Retinal pigment epithelial cell (primary cell): ENCODE measurements at regions not wholly inside any gene's neighbourhood (a gene's known extent, or its start where the extent isn't known, plus 50 kb on each side); places are given as distances from the start of the nearest gene placed in this dataset.

ENCODE experiments used
- DNase-seq: peaks from one replicate; pipeline ENCODE4 v3.0.0-alpha.2; 2010; ENCODE audit warnings: low read depth
- H3K4me3 ChIP-seq: 2 replicates; pipeline ENCODE4 v1.5.1; 2011; ENCODE audit warnings: mild to moderate bottlenecking, low read length, control low read depth, moderate library complexity
- CTCF ChIP-seq: conservative IDR thresholded peaks from 2 replicates; pipeline ENCODE4 v1.5.1; 2011; ENCODE audit warnings: low read depth, low read length, control low read depth, inconsistent platforms

DNA sequence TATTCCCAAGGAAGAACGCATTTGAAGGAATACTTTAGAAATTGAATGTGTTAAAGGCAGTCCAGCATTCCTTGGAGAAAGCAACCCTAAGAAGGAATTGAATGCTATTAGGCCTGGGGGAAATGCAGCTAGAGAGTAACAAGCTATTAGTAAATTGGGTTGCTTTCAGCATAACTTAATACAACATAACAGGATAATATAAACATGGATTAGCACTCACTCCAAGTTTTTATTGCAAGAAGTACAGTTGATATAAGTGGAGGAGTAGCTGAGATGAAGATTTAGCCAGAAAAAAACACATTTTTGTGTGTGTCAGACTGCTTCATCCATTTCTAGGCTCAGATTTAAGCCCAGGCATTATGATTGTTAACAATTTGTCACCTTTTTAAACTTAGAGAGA lies 314.6 kb downstream of the MEIS1 start:
- TF ChIP-seq CTCF, result no peak
- H3K4me3 ChIP-seq, result no peak overlapping the region
- DNase-seq, result no peak

DNA sequence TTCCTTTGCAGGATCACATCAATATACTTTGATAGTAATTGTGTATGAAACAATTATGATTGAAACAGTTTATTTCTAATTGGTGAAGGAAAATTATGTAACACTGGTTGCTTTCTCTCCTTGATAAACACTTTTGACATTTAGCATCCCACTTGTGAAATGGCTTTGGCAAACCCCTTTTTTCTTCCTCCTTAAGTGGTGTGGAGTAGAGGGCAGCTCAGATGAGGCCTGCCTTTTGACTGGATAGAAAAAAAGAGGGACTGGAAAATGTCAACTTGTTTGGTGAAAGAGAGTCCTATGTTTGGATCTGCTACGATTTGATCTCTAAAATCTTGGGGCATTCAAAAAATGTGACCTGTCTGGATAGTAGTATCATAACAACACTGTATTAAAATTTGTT lies 318.3 kb downstream of the MEIS1 start:
- no peak overlapping the region for H3K4me3 ChIP-seq
- no peak for TF ChIP-seq CTCF
- no peak for DNase-seq

DNA sequence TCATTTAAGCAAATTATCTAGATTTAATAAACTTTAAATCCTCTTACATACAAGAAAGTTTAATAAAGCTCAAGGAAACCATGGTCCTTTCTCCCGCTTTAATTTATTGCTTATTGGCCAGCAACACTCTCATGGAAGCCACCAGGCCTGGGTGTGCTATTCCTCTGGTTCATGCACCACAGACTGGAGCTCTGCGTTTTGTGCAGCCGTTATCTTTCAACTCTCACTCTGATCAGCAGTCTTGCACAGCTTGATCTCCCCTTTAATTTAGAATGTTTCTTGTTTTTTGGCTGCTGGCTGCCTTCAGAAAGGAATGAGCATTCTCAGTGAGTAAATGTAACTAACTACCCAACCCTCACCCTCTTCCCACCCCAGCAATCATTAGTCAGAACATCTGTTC lies 318.7 kb downstream of the MEIS1 start:
- DNase-seq, result no peak
- no peak overlapping the region for H3K4me3 ChIP-seq
- no peak for TF ChIP-seq CTCF

DNA sequence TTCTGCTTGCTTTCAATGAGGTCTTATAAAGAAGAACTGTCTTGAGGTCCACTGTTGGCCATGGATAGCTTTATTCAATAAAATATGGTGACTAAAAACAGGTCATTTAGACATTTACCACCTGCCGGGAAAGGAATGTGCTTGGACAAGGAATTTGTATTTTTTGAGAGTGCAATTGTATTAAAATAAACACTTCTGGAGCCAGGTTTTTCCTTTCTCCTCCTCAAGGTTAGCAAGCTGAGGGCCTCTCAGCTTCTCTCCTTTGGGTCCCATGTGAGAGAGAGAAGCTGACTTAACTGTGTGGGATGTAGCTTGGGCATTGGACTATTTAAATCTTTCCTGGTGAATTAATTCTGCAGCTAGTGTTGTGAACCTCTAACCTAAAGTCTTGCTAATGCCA lies 321.0 kb downstream of the MEIS1 start:
- no peak for TF ChIP-seq CTCF
- H3K4me3 ChIP-seq, result no peak overlapping the region
- no peak for DNase-seq

DNA sequence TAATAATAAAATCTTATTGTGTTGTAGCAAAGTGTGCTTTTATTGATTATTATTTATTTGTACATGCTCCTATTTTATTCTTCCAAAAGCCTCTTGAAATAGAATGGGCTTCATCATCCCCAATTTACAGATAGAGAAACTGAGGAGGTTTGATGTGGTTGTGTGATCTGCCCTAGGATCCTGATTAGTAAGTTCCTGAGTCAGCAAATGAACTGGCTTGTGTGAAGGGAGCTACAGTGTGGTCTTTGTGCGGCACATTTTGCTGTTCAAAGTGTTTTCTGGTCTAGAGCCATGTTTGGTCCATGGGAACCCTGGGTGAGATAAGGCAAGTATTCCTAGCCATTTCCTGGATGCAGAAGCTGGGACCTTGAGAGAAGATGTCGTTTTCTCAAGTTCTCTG lies 326.9 kb downstream of the MEIS1 start:
- no peak for DNase-seq
- H3K4me3 ChIP-seq, result no peak overlapping the region
- TF ChIP-seq CTCF, result no peak

GRCh38 chr2:66762761-66763160 lies 327.8 kb downstream of the MEIS1 start:
- no peak for TF ChIP-seq CTCF
- no peak overlapping the region for H3K4me3 ChIP-seq
- no peak for DNase-seq

DNA sequence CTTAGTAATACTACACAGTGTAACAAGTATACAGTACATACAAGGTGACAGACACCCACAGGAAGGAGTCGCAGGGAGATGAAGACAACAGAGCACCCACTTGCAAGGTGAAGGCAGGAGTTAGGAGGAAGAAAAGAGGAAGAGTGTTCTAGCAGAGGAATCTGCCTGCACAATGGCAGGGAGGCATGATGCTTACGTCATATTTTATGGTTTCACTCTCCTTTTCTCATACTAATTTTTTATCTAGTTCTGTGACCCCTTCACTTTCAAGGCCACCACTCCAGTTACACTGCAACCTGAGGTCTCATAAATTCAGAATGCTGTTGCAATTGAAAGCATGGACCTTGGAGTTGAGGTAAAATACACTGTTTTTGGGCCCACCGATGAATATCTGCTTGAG lies 331.7 kb downstream of the MEIS1 start:
- no peak for TF ChIP-seq CTCF
- no peak for DNase-seq
- H3K4me3 ChIP-seq, result no peak overlapping the region
